ENCODE measurements at regions not wholly inside any gene's neighbourhood (a gene's known extent, or its start where the extent isn't known, plus 50 kb on each side); places are given as distances from the start of the nearest gene placed in this dataset.

DNA sequence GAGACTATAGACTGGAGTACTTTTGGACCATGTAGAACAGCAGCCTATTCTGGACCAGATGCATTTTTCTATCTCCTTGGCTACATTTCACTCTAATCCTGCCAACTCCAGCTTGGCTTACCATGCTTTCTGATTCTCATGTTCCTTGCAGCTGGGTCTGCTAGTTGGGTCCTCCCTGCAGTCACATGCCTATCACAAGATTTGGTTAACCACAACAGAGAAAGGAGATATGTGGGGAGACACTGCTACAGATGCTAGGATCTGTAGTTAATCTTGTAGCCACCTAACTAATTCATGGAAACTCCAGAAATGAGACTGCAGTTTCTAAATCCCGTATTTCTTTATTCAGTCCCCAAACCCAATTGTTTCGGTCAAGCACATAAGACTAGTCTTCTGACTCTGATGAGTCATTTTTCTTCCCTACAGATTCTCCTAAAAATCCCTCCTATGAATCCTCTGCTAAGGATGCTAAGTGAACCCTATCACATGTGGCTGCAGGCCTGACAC lies 410.6 kb downstream of the DAD1 start:
- TF ChIP-seq HCFC1 (IDR thresholded peaks at IDR 0.05; ENCODE audit: low read length) (no peak), RFX5 (IDR thresholded peaks at IDR 0.05; ENCODE audit: low read depth, low read length) (no peak), EZH2 (IDR thresholded peaks at IDR 0.05; ENCODE audit: borderline replicate concordance, control insufficient read depth, low read depth, low read length) (no peak), PAX8 (IDR thresholded peaks at IDR 0.05) (no peak), MEF2A (IDR thresholded peaks at IDR 0.05; ENCODE audit: insufficient read depth, low read depth, low read length) (no peak), POLR2AphosphoS5 (IDR thresholded peaks at IDR 0.05; ENCODE audit: low read length) (no peak)
- TF ChIP-seq, protein P1, sequence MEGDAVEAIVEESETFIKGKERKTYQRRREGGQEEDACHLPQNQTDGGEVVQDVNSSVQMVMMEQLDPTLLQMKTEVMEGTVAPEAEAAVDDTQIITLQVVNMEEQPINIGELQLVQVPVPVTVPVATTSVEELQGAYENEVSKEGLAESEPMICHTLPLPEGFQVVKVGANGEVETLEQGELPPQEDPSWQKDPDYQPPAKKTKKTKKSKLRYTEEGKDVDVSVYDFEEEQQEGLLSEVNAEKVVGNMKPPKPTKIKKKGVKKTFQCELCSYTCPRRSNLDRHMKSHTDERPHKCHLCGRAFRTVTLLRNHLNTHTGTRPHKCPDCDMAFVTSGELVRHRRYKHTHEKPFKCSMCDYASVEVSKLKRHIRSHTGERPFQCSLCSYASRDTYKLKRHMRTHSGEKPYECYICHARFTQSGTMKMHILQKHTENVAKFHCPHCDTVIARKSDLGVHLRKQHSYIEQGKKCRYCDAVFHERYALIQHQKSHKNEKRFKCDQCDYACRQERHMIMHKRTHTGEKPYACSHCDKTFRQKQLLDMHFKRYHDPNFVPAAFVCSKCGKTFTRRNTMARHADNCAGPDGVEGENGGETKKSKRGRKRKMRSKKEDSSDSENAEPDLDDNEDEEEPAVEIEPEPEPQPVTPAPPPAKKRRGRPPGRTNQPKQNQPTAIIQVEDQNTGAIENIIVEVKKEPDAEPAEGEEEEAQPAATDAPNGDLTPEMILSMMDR (IDR thresholded peaks at IDR 0.05 in 2 of 3, conservative IDR thresholded peaks at IDR 0.05 in 1 of 3; ENCODE audit: control insufficient read depth in 2 of 3, extremely low read depth in 1 of 3, insufficient read depth in 1 of 3, low read depth in 3 of 3, low read length in 3 of 3), result no peak
- TF ChIP-seq, protein P2, sequence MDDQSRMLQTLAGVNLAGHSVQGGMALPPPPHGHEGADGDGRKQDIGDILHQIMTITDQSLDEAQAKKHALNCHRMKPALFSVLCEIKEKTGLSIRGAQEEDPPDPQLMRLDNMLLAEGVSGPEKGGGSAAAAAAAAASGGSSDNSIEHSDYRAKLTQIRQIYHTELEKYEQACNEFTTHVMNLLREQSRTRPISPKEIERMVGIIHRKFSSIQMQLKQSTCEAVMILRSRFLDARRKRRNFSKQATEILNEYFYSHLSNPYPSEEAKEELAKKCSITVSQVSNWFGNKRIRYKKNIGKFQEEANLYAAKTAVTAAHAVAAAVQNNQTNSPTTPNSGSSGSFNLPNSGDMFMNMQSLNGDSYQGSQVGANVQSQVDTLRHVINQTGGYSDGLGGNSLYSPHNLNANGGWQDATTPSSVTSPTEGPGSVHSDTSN (IDR thresholded peaks at IDR 0.05; ENCODE audit: insufficient replicate concordance, low read depth, low read length), result no peak
